OCI-LY7 (cell line): ENCODE measurements at regions not wholly inside any gene's neighbourhood (a gene's known extent, or its start where the extent isn't known, plus 50 kb on each side); places are given as distances from the start of the nearest gene placed in this dataset.
"Not testable (repeated sequence)": the region's sequence is repeated elsewhere in the genome, so short reads cannot be mapped to it uniquely, and the experiment has no call there.

Source experiments
- BruUV-seq: library from RNA; stranded (reverse); fragments of 400-500 nt; replicated peaks from 2 replicates; lab custom pipeline; 2021; lab: Mats Ljungman, UMichigan
- CTCF ChIA-PET: fragments of 300-600 bp; sonication (Branson Sonifier 250); formaldehyde crosslinking; loops from one replicate; lab custom pipeline; 2022; ENCODE audit warnings: antibody characterized with exemption; ENCODE audit not compliant: unreplicated experiment; lab: Charles Lee
- POLR2A ChIA-PET: fragments of 300-600 bp; sonication (Branson Sonifier 250); formaldehyde crosslinking; loops from one replicate; lab custom pipeline; 2022; ENCODE audit warnings: antibody characterized with exemption; lab: Charles Lee
- DNase-seq: peaks from one replicate; pipeline ENCODE4 v3.0.0-alpha.2; 2015; ENCODE audit warnings: low spot score
- H2AFZ ChIP-seq: fragments of 200-600 bp; sonication (generic), shearing (Covaris generic); 2 replicates; pipeline ENCODE4 v1.6.1; 2014; ENCODE audit warnings: mild to moderate bottlenecking, antibody characterized with exemption, low read length, moderate library complexity
- H3K27ac ChIP-seq: fragments of 200-600 bp; sonication (generic); 2 replicates; pipeline ENCODE4 v1.5.1; 2014; ENCODE audit warnings: mixed run types, low read depth, mild to moderate bottlenecking, moderate library complexity, low read length, inconsistent platforms; ENCODE audit not compliant: poor library complexity, severe bottlenecking
- H3K36me3 ChIP-seq: fragments of 200-600 bp; sonication (generic); 2 replicates; pipeline ENCODE4 v1.6.1; 2014; ENCODE audit warnings: mild to moderate bottlenecking, antibody characterized with exemption, low read length, moderate library complexity, mixed read lengths; ENCODE audit not compliant: insufficient read depth
- H3K4me1 ChIP-seq: fragments of 200-600 bp; sonication (generic); 2 replicates; pipeline ENCODE4 v1.5.1; 2014; ENCODE audit warnings: mild to moderate bottlenecking, low read length; ENCODE audit not compliant: insufficient read depth, poor library complexity, severe bottlenecking
- H3K4me2 ChIP-seq: fragments of 200-600 bp; sonication (generic); 2 replicates; pipeline ENCODE4 v1.6.1; 2014; ENCODE audit warnings: mild to moderate bottlenecking, low read length
- H3K4me3 ChIP-seq: fragments of 200-600 bp; sonication (generic); 2 replicates; pipeline ENCODE4 v1.5.1; 2014; ENCODE audit warnings: mild to moderate bottlenecking, low read depth, low read length; ENCODE audit not compliant: poor library complexity, severe bottlenecking
- H3K79me2 ChIP-seq: fragments of 200-600 bp; sonication (generic); 2 replicates; pipeline ENCODE4 v1.6.1; 2016; ENCODE audit warnings: low read depth, mild to moderate bottlenecking, low read length, moderate library complexity, mixed read lengths; ENCODE audit not compliant: insufficient read depth
- H3K9me2 ChIP-seq: fragments of 200-600 bp; sonication (generic); 2 replicates; pipeline ENCODE4 v1.6.1; 2016; ENCODE audit warnings: mild to moderate bottlenecking, low read length, mixed read lengths; ENCODE audit not compliant: insufficient read depth
- H3K9me3 ChIP-seq: fragments of 200-600 bp; sonication (generic); 2 replicates; pipeline ENCODE4 v1.6.1; 2014; ENCODE audit warnings: mild to moderate bottlenecking, mixed run types, low read length, mixed read lengths
- H4K20me1 ChIP-seq: fragments of 200-600 bp; sonication (generic); 2 replicates; pipeline ENCODE4 v1.6.1; 2014; ENCODE audit warnings: mild to moderate bottlenecking, antibody characterized with exemption, low read length, moderate library complexity, mixed read lengths; ENCODE audit not compliant: insufficient read depth
- EZH2phosphoT487 ChIP-seq: fragments of 200-600 bp; sonication (generic); IDR thresholded peaks from 2 replicates; pipeline ENCODE4 v1.6.1; 2018; ENCODE audit warnings: low read depth, borderline replicate concordance, mild to moderate bottlenecking, mixed run types, antibody characterized with exemption, low read length, moderate library complexity, mixed read lengths
- intact Hi-C: fragments of 100-400 bp; cut with micrococcal nuclease; formaldehyde crosslinking; loops from one replicate; pipeline ENCODE4 v1.10.0; 2022; ENCODE audit not compliant: unreplicated experiment
- TF ChIP-seq, protein P1 (sequence below): fragments of 200-600 bp; sonication (generic); conservative IDR thresholded peaks from 2 replicates; pipeline ENCODE4 v1.5.1; 2014; ENCODE audit warnings: mild to moderate bottlenecking, antibody characterized with exemption, low read length, moderate library complexity, mixed read lengths

DNA sequence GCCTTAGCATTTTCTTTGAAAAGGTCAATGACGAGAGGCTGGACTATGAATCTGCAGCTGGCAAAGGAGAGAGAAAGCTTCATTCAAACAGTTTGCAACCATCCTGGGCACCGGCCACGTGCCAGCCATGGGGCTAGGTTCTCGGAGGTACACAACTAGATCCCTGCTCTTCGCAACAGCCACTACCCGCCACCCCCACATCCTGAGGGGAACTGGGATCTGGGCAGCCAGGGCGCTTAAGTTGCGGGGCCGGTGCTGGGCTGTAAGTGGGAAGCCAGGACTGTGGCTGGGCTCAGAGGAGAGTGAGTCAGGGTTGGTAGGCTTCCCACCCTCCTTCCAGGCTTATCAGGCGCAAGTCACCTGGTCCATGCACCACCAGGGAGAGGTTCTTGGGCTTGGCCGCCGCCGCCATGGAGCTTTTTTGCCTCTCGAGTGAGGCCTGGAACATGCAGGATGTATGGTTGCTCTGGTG, 95.0 kb upstream of the TERB2 start:
- H3K4me3 ChIP-seq: no peak overlapping the region
- no peaks in the 10 kb centered on the region for H3K9me2 ChIP-seq
- TF ChIP-seq EZH2phosphoT487: no peak
- no TSS peak for BruUV-seq
- ChIA-PET CTCF (no interaction called here), POLR2A (no interaction called here)
- H3K27ac ChIP-seq: no peak overlapping the region
- no peak overlapping the region for H3K4me2 ChIP-seq
- no peak for DNase-seq
- H3K9me3 ChIP-seq: no peaks in the 10 kb centered on the region
- intact Hi-C loops: loop anchor here (5.0 kb wide), 1 partner anchor 166 kb away; no protein-coding TSS in a partner anchor
- no peaks in the 10 kb centered on the region for H4K20me1 ChIP-seq
- H3K36me3 ChIP-seq: no peaks in the 10 kb centered on the region
- H3K79me2 ChIP-seq: no peaks in the 10 kb centered on the region
- H3K4me1 ChIP-seq: no peaks in the 10 kb centered on the region
- no peak overlapping the region for H2AFZ ChIP-seq

DNA sequence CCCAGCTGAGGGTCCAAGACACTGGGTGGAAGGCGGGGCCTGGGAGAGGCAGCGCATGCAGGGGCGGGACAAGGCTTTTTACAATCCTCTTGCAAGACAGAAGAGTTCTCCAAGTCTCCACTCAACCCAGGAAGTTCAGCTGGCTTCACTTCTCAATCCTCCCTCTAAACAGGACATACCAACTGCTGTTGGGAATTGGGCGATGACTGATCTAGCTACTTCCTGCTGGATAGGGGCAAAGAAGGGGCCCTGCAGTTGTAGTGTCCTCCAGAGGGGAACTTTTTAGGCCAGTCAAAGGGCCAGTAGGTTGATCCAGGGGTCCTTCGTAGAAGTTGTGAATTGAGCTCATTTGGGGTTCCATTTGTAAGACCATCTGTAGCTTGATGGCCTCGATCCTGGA, 94.6 kb upstream of the TERB2 start:
- ChIA-PET POLR2A (no interaction called here), CTCF (no interaction called here)
- H3K36me3 ChIP-seq: no peaks in the 10 kb centered on the region
- H2AFZ ChIP-seq: no peak overlapping the region
- H3K4me2 ChIP-seq: no peak overlapping the region
- no peaks in the 10 kb centered on the region for H4K20me1 ChIP-seq
- H3K27ac ChIP-seq: no peak overlapping the region
- BruUV-seq: no TSS peak
- no peaks in the 10 kb centered on the region for H3K9me3 ChIP-seq
- no peaks in the 10 kb centered on the region for H3K79me2 ChIP-seq
- no peaks in the 10 kb centered on the region for H3K4me1 ChIP-seq
- no peak for DNase-seq
- no peak for TF ChIP-seq EZH2phosphoT487
- TF ChIP-seq, protein P1, sequence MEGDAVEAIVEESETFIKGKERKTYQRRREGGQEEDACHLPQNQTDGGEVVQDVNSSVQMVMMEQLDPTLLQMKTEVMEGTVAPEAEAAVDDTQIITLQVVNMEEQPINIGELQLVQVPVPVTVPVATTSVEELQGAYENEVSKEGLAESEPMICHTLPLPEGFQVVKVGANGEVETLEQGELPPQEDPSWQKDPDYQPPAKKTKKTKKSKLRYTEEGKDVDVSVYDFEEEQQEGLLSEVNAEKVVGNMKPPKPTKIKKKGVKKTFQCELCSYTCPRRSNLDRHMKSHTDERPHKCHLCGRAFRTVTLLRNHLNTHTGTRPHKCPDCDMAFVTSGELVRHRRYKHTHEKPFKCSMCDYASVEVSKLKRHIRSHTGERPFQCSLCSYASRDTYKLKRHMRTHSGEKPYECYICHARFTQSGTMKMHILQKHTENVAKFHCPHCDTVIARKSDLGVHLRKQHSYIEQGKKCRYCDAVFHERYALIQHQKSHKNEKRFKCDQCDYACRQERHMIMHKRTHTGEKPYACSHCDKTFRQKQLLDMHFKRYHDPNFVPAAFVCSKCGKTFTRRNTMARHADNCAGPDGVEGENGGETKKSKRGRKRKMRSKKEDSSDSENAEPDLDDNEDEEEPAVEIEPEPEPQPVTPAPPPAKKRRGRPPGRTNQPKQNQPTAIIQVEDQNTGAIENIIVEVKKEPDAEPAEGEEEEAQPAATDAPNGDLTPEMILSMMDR: no peak
- no peaks in the 10 kb centered on the region for H3K9me2 ChIP-seq
- no peak overlapping the region for H3K4me3 ChIP-seq
- intact Hi-C loops: loop anchor here (5.0 kb wide), 1 partner anchor 165 kb away; no protein-coding TSS in a partner anchor

DNA sequence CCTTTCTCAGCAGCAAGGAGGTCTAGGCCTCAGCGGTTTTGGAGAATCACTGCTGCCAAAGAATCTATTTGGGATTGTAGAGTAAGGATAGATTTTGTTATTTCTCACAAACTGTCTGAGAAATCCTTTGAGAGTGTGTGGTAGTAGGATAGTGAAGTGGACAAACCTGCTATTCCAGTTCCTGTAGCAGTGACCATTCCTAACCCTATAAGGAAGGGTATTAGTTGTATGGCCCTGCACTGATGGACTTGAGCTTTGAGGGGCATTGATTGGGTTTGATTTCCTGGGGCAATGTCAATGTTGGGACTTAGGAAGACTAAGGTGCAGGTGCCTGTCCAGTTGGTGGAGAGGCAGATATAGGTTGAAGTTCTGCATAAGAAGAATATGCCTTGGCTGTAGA, 93.6 kb upstream of the TERB2 start:
- DNase-seq, H3K4me2 ChIP-seq, POLR2A ChIA-PET, CTCF ChIA-PET, H3K4me3 ChIP-seq, BruUV-seq, H3K9me2 ChIP-seq, H3K79me2 ChIP-seq, H4K20me1 ChIP-seq, H2AFZ ChIP-seq, H3K27ac ChIP-seq, H3K4me1 ChIP-seq, H3K9me3 ChIP-seq, H3K36me3 ChIP-seq: not testable (repeated sequence)
- intact Hi-C loops: loop anchor here (5.0 kb wide), 1 partner anchor 164 kb away; no protein-coding TSS in a partner anchor

DNA sequence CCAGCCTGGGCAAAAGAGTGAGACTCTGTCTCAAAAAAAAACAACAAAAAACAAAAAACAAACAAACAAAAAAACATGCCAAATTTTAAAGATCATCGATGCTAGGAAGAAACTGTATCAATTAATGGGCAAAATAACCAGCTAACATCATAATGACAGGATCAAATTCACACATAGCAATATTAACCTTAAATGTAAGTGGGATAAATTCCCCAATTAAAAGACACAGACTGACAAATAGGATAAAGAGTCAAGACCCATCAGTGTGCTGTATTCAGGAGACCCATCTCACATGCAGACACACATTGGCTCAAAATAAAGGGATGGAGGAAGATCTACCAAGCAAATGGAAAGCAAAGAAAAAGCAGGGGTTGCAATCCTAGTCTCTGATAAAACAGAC, 88.4 kb upstream of the TERB2 start:
- H3K4me3 ChIP-seq, H3K27ac ChIP-seq, H3K4me1 ChIP-seq, H3K79me2 ChIP-seq, intact Hi-C loops, CTCF ChIA-PET, POLR2A ChIA-PET, H3K9me2 ChIP-seq, H3K36me3 ChIP-seq, H3K9me3 ChIP-seq, H2AFZ ChIP-seq, DNase-seq, H3K4me2 ChIP-seq, H4K20me1 ChIP-seq, BruUV-seq: not testable (repeated sequence)

DNA sequence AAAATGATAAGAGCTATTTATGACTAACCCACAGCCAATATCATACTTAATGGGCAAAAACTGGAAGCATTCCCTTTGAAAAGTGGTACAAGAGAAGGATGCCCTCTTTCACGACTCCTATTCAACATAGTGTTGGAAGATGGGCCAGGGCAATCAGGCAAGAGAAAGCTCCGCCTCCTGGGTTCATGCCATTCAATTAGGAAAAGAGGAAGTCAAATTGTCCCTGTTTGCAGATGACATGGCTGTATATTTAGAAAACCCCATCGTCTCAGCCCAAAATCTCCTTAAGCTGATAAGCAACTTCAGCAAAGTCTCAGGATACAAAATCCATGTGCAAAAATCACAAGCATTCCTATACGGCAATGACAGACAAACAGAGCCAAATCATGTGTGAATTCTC, 86.4 kb upstream of the TERB2 start:
- H3K79me2 ChIP-seq, H3K4me2 ChIP-seq, H2AFZ ChIP-seq, POLR2A ChIA-PET, H3K27ac ChIP-seq, H3K4me1 ChIP-seq, intact Hi-C loops, H3K4me3 ChIP-seq, BruUV-seq, DNase-seq, H3K36me3 ChIP-seq, H3K9me3 ChIP-seq, H3K9me2 ChIP-seq, CTCF ChIA-PET, H4K20me1 ChIP-seq: not testable (repeated sequence)
